Prostate gland (tissue), 2 donors: ENCODE measurements at regions not wholly inside any gene's neighbourhood (a gene's known extent, or its start where the extent isn't known, plus 50 kb on each side); places are given as distances from the start of the nearest gene placed in this dataset.

Source experiments
- DNase-seq: peaks from one replicate; pipeline ENCODE4 v3.0.0-alpha.2; 2019; ENCODE audit warnings: low spot score
- H3K27ac ChIP-seq, 2 donors: fragments of 200-600 bp; sonication (generic); 2 replicates each; pipeline ENCODE4 v1.5.1; 2017 to 2019
- H3K27me3 ChIP-seq: fragments of 200-600 bp; sonication (generic); replicated peaks from 2 replicates; pipeline ENCODE4 v1.5.1; 2019; ENCODE audit not compliant: insufficient read depth
- H3K36me3 ChIP-seq, 2 donors: fragments of 200-600 bp; sonication (generic); 1 replicate in 1 of 2; 2 replicates in 1 of 2; pipeline versions ENCODE4 v1.5.1 to v1.8.1; 2017 to 2019
- H3K4me1 ChIP-seq: fragments of 200-600 bp; sonication (generic); replicated peaks from 2 replicates; pipeline ENCODE4 v1.5.1; 2019
- H3K4me3 ChIP-seq, 2 donors: fragments of 200-600 bp; sonication (generic); 2 replicates each; pipeline ENCODE4 v1.5.1; 2017 to 2019
- H3K9me3 ChIP-seq: fragments of 200-600 bp; sonication (generic); 2 replicates; pipeline ENCODE4 v1.5.1; 2017
- CTCF ChIP-seq, 4 experiments: fragments of 200-600 bp in 2 of 4; fragments of 450-650 bp in 2 of 4; sonication (generic) in 2 of 4; IDR thresholded peaks; 1 replicate in 3 of 4; 2 replicates in 1 of 4; pipeline ENCODE4 v1.5.1; 2016 to 2019; ENCODE audit warnings: antibody characterized with exemption in 4 of 4, mild to moderate bottlenecking in 2 of 4, moderate library complexity in 2 of 4
- POLR2A ChIP-seq: fragments of 450-650 bp; IDR thresholded peaks from one replicate; pipeline ENCODE4 v1.6.1; 2016; ENCODE audit warnings: antibody characterized with exemption, mild to moderate bottlenecking
- POLR2AphosphoS5 ChIP-seq: sonication (generic); formaldehyde crosslinking; IDR thresholded peaks from one replicate; pipeline ENCODE4 v1.6.1; 2017; ENCODE audit warnings: antibody characterized with exemption
- WGBS: methylation state at CpG from one replicate; pipeline ENCODE4 v1.1.5; 2018; 5-methylcytosine and 5-hydroxymethylcytosine counted together
- intact Hi-C: fragments of 100-400 bp; cut with DNase I; formaldehyde crosslinking; loops from one replicate; pipeline ENCODE4 v1.14.2; 2022

- H3K36me3 ChIP-seq, result no peaks in the 10 kb centered on the region
- intact Hi-C loops, result no loop called here
Observed at GRCh38 chr16:49116873-49117272, 164.8 kb downstream of the CBLN1 start.

GRCh38 chr16:49115956-49116355, 165.7 kb downstream of the CBLN1 start:
- TF ChIP-seq POLR2AphosphoS5 (no peak), CTCF (IDR thresholded peaks at IDR 0.05) (no peak), POLR2A (no peak)
- 81% methylated on average over 9 of the region's 9 CpGs for WGBS
- Histone ChIP-seq H3K27ac (no peak overlapping the region), H3K4me1 (no peaks in the 10 kb centered on the region), H3K27me3 (no peaks in the 10 kb centered on the region), H3K4me3 (no peak overlapping the region), H3K36me3 (no peaks in the 10 kb centered on the region), H3K9me3 (no peaks in the 10 kb centered on the region)
- intact Hi-C loops, result no loop called here
- DNase-seq, result no peak

More at GRCh38 chr16:49116873-49117272, 164.8 kb downstream of the CBLN1 start:
- Histone ChIP-seq H3K9me3 (no peaks in the 10 kb centered on the region), H3K27me3 (no peaks in the 10 kb centered on the region), H3K4me1 (no peaks in the 10 kb centered on the region), H3K4me3 (no peak overlapping the region), H3K27ac (no peak overlapping the region)
- no peak for DNase-seq
- TF ChIP-seq POLR2A (no peak), POLR2AphosphoS5 (no peak), CTCF (IDR thresholded peaks at IDR 0.05) (no peak)
- 88% methylated on average over 7 of the region's 7 CpGs for WGBS

- whole genome bisulfite sequencing, result 68% methylated on average over 5 of the region's 5 CpGs
- intact Hi-C loops, result no loop called here
- Histone ChIP-seq H3K27ac (no peak overlapping the region), H3K4me1 (no peaks in the 10 kb centered on the region), H3K27me3 (no peaks in the 10 kb centered on the region), H3K36me3 (no peaks in the 10 kb centered on the region), H3K9me3 (no peaks in the 10 kb centered on the region), H3K4me3 (no peak overlapping the region)
- DNase-seq, result no peak
- no peak for TF ChIP-seq POLR2A
- TF ChIP-seq CTCF (IDR thresholded peaks at IDR 0.05), result no peak
- TF ChIP-seq POLR2AphosphoS5, result no peak
Observed at GRCh38 chr16:49112754-49113153, 168.9 kb downstream of the CBLN1 start.

- Histone ChIP-seq H3K27ac (no peak overlapping the region), H3K36me3 (no peaks in the 10 kb centered on the region), H3K4me3 (no peak overlapping the region), H3K4me1 (no peaks in the 10 kb centered on the region), H3K27me3 (no peaks in the 10 kb centered on the region), H3K9me3 (no peaks in the 10 kb centered on the region)
- TF ChIP-seq POLR2AphosphoS5, result no peak
- DNase-seq, result no peak
- WGBS, result 48% methylated on average over 1 of the region's 1 CpG
- intact Hi-C loops, result no loop called here
Observed at GRCh38 chr16:49111351-49111750, 170.3 kb downstream of the CBLN1 start.

- Histone ChIP-seq H3K36me3 (no peaks in the 10 kb centered on the region), H3K27me3 (no peaks in the 10 kb centered on the region), H3K9me3 (no peaks in the 10 kb centered on the region), H3K4me1 (no peaks in the 10 kb centered on the region), H3K27ac (no peak overlapping the region), H3K4me3 (no peak overlapping the region)
- TF ChIP-seq POLR2AphosphoS5, result no peak
- no peak for TF ChIP-seq POLR2A
- TF ChIP-seq CTCF (IDR thresholded peaks at IDR 0.05), result no peak
- intact Hi-C loops, result no loop called here
- DNase-seq, result no peak
- 77% methylated on average over 3 of the region's 3 CpGs for WGBS
Observed at GRCh38 chr16:49108611-49109010, 173.0 kb downstream of the CBLN1 start.
